ENCODE measurements at regions not wholly inside any gene's neighbourhood (a gene's known extent, or its start where the extent isn't known, plus 50 kb on each side); places are given as distances from the start of the nearest gene placed in this dataset.

DNA sequence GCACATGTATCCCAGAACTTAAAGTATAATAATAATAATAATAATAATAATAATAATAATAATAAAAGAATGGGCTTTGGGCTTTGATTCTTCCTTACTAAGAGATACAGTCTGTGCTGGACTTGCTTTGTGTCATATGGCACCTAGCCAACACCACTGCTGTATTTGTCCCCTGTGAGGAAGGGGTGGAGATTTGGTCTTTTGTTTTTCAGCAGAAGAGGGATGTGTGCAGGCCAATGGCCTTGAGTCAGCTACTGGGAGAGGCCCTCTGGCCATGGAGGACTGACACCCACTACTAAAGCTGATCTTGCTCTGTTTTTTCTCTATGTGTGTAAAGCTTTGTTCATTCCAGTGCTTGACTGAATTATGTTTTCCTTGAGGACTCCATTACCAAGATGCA lies 573.0 kb upstream of the PCDH15 start:
- no peak for DNase-seq

DNA sequence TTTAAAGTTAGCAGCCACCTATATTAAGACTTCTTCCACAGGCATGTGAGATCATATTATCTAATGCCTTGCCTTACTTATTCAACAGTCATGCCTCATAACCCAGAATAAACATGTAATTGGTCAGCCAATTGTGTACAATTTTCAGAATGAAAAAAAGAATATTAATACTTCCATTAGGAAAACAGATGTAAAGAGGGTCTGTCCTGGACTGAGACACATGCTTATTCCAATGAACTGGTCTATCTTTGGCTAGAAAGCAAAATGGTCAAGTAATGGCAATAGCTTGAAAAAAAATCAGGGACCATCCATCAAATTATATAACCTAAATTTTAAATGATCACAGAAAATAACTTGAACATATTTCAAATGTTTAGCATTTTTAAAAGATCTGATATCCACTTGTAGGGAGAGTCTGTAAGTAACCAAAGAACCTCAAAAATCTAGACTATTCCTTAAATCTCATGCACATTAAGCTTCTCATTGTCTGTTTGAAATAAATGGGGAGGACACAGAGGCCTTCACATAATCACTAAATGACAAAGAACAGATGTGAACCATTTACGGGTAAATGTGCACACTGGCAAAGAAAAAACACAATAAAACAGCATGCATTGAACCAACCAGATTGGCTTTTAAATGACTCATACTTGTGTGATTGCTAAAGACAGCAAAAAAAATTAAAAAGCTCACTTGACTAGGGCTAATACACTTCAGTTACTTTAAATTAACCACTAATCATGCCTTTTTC lies 568.8 kb upstream of the PCDH15 start:
- DNase-seq: no peak

DNA sequence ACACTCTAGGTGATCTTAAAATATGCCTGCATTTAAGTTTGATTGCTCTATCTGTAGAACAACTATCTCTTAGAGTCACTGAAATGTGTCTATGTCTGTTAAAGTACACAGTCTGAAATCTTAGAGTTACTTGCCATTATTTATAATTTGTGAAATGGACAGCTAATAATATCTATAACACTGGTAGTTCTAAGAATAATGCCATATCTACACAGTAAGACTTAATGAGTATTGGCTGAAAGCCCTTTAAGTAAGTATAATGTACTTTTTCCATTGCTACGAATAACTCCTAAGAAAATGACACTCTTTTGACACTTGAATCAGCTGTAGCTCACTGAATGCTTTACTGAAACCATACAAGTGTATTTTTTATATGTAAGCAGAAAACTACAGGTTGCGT lies 567.4 kb upstream of the PCDH15 start:
- DNase-seq: no peak

DNA sequence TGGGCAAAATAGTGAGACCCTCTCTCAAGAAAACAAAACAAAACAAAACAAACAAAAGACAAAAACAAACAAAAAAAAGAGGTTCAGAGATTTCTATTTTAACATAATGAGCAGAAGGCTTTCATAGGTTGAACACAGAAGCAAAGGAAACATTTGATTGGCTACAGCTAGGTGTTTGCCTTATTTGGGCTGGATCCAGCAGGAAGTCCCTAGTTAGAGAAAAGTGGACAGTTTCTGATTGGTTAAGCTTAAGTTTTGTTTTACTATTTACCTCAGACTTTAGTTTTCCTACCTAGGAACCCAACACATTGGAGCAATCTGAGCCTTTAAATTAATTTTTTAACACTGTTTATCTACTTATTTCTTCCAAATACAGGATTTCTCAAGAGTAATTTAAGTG lies 566.5 kb upstream of the PCDH15 start:
- no peak for DNase-seq

- DNase-seq: no peak
These were observed 557.5 kb upstream of the PCDH15 start for GRCh38 chr10:55358539-55358938.

DNA sequence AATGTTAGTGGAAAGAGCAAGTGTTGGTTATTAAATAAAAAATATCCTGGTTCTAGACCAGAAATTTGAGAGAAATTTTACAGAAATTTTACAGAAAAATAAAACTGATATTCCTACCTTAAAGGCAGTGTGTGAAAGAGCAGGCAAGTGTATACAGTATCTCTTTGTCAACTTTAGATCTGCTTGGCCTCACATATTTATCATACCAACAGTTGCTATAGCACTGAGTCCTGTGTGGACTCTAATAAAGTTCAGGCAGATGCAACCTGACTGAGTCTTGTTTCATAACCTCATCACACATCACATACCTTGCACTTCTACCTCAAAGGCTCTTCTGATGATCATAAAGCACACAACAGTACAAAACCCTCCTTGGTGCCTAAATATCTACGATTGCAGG lies 552.4 kb upstream of the PCDH15 start:
- no peak for DNase-seq

DNA sequence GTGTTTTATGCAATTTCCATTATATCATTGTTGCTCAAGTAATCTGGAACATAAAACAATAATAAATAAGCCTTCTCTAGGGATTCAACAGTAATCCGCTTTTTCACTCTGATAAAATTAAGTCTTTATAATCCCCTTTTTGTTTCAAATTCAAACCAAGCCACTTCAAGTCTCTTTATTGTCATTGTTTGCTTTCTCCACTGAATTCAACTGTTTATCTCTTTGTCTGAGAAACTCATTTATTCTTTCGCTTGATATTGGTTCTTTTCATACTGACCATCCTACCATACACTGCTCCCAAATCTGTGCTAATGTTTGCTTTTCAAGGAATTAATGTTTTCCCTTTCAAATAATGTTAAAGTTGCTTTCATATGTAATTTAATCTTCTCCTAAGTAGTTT lies 550.4 kb upstream of the PCDH15 start:
- DNase-seq: no peak

DNA sequence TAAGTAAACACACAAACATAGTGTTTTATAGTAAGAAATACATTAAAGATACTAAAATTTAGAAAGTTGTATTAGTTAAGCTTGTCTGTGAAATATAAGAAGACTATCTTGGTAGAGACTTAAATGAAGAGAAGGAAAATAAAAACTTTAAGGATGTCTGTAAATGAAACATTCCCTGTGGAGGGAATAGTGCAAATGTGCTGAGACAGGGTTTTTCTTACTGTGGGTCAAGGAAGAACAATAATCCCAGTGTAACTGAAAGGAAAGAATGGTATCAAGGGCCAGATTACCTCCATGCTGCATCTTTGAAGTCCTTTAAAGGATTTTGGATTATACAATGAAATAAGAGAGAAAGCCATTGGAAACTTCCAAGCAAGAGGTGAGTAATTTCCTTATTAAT lies 547.5 kb upstream of the PCDH15 start:
- DNase-seq: no peak

- no peak for DNase-seq
These were observed 529.5 kb upstream of the PCDH15 start for GRCh38 chr10:55330486-55330885.

GRCh38 chr10:55329796-55330195 lies 528.8 kb upstream of the PCDH15 start:
- DNase-seq: no peak

DNA sequence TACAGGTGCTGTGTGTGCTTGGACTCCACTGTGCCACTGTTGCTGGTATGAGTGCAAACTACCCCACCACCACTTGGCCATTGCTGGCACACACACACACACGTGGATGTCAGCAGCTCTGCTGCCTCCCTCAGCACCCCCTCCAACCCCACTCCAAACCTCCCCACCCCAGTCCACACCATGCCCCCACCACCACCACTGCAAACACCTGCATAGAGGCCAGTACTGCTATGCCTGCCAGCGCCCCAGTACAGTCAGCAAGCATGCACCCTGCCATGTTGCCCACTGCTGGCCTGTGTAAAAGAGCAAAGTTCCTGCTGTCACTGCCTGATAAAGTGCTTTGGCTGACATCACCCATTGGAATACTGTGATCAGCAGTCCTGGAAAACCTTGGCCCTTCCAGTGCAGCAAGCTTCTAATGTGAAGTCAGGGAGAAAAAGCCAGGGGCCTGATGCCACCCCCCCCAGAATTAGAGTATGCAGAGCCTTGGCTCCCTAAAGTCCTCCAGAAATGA lies 519.2 kb upstream of the PCDH15 start:
- DNase-seq: no peak

DNA sequence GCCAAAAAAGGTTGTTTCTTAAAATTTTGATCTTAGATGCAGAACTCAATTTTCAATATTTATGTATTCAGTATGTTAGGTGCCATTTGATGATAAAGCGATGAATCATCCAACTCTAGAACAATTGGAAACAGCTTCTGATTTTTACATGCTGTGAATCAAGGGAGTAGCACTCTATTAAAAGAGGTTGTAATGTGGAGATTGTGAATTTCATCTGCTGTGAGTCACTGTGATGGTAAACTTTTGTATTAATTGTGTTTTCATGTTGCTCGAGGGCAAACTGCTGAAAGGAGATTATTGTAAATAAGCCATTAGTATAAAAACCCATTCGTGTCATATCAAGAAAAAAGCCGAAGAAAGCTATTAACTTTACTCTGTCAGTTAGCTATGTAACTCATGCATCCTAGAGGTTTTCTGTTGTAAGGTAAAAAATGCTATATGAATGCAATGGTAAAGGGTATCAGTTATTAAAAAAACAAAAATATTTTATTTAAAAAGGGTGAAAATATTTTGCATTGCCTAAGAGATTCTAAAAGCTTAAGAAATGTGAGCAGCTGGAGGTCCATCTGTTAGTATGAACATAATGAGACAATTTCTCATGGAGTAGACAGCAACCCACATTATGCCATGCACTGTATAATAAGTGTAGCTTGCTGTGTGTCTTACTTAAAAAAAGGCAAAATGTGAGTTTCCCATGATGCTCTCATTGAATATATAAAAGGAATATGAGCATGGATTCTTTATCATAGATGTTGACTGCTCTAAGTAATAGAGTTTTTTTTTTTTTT lies 511.0 kb upstream of the PCDH15 start:
- DNase-seq: no peak

DNA sequence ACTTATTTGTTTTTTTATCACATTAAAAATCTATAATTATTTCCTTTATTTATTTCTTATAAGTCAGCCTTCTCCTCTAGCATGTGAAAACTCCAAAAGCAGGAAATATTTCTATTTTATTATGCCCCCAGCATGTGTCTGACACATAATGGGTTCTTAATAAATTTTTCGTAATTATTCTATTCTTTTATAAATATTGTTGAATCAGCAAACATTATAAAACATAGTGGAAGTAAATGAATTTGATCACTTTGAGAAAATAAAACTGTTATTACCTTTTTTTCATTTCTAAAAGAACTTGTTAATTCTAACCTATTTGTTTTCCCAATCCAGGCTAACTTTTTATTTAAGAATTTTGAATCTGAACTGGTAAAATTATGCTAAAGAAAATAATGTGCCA lies 509.1 kb upstream of the PCDH15 start:
- DNase-seq: no peak

- no peak for DNase-seq
These were observed 504.3 kb upstream of the PCDH15 start for GRCh38 chr10:55305285-55305684.

DNA sequence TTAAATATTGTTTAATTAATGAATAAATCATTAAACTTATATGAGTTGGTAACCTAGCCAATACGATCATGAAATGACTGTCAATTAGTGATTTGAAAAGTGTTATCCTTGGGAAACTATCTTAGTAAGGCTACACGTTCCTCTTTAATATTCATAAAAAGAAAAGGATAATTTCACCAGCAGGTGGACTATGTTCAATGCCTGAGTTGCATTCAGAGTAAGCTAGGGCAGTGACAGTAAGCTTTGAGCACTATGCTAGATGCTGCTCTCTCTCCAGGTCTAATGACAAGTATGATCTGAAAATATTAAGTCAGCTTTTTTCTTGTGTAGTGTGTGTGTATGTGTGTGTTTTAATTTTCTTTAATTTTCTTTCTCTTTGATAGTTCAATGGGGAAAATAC lies 486.3 kb upstream of the PCDH15 start:
- no peak for DNase-seq

DNA sequence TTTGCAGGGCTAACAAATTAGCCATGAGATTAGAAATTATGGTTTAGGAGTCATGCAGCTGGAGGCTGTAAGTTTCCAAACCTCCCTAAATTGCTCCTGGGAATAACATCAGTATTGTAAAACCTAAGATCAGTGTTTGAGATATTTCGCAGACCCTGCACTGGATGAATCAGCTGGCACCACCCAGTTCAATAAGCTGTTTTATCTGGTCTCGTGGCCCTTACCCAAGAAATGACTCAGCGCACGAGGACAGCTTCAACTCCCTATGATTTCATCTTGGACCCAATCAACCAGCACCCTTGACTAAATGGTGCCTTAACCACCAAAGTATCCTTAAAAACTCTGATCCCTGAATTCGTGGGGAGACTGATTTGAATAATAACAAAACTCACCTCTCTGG lies 482.0 kb upstream of the PCDH15 start:
- no peak for DNase-seq

DNA sequence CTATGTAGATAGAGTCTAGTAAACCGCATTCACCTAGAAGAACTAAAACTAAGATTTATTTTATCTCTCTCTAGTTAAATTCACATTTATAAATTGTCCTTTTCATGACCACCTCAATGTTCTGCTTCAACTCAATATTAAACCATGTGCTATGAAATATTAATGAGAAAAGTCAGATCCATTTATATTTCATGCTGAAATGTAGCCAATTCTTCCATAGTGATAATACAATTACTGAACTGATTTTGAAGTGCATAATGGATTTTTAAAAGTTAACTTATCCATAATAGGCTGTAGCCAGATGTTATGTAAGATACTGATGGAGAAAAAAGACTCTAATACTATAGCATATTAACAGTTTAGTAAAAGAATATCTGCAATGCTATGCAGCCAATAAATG lies 479.7 kb upstream of the PCDH15 start:
- no peak for DNase-seq

GRCh38 chr10:55277549-55277948 lies 476.5 kb upstream of the PCDH15 start:
- DNase-seq: no peak

DNA sequence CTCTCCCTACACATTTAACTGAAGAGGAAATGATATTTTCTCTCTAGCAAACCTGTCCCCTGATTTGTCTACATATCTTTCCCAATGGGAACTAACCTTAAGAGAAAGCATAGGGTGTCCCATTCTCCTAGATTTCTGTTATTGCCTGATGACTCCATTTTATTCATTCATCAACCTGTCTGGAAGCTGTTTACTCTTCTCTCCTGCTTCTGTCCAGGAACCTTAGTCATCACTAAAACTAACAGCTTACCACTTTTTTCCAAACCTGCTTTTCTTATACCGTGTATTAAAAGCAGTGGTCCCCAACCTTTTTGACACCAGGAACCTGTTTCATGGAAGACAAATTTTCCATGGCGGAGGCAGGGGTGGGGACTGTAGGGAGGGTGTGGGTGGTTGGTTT lies 473.3 kb upstream of the PCDH15 start:
- DNase-seq: no peak

GRCh38 chr10:55273946-55274345 lies 472.9 kb upstream of the PCDH15 start:
- DNase-seq: no peak

- no peak for DNase-seq
These were observed 471.9 kb upstream of the PCDH15 start for GRCh38 chr10:55272886-55273285.

DNA sequence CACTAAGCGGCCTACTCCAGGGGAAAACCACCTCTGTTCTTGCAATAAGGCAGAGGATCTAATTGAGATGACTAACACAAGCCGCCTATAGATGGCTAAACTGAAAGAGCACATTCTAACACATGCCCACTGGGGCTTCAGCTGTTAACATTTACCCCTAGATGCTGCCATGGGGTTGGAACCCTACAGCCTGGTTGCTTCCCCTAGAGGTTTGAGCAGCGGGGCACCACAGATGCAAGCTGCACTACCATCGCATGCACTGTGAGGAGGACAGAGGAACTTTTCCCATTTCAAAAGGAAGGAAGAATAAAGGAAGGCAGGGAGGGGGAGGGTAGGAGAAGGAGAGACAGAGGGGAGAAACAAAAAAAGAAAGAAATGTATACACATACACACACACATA lies 465.8 kb upstream of the PCDH15 start:
- DNase-seq: no peak

DNA sequence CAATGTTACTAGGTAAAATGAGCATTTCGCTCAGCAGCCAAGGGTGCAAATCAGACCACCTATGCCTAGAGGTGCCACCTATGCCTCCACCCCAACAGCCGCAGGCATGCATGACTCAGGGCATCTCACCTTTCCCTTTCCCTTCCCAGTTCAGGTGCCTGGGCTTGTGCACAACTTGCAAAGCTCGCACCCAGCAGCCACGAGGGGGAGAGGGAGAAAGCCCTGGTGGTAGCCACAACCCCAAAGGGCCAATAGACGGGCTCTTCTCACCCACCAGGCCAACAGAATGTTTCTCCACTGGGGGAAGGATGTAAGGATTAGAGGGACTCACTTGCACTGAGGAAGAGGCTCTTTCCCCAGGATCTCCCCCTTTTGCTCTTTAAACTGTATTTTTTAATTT lies 462.3 kb upstream of the PCDH15 start:
- no peak for DNase-seq

- DNase-seq: no peak
These were observed 441.5 kb upstream of the PCDH15 start for GRCh38 chr10:55242544-55242943.
